IMR-90 (cell line): ENCODE measurements at regions not wholly inside any gene's neighbourhood (a gene's known extent, or its start where the extent isn't known, plus 50 kb on each side); places are given as distances from the start of the nearest gene placed in this dataset.

ENCODE experiments used
- ATAC-seq: fragments of 200-7000 bp; cut with Tn5 transposase; 2 replicates; pipeline ENCODE4 v1.9.1; 2020; ENCODE audit warnings: low read depth, mild to moderate bottlenecking, moderate library complexity
- BruUV-seq: library from RNA; stranded (reverse); fragments of 400-500 nt; replicated peaks from 2 replicates; lab custom pipeline; 2021; lab: Mats Ljungman, UMichigan
- CTCF ChIA-PET: fragments of 300-600 bp; formaldehyde crosslinking; extraction: SDS; loops from one replicate; lab custom pipeline; 2021; ENCODE audit warnings: antibody characterized with exemption; lab: Yijun Ruan, JAX
- POLR2A ChIA-PET: fragments of 300-600 bp; sonication (Branson Sonifier 250); formaldehyde crosslinking; loops from one replicate; lab custom pipeline; 2022; ENCODE audit warnings: antibody characterized with exemption; ENCODE audit not compliant: unreplicated experiment; lab: Charles Lee
- DNase-seq: peaks from one replicate; pipeline ENCODE4 v3.0.0; 2013
- H2AFZ ChIP-seq: replicated peaks from 2 replicates; pipeline ENCODE3; 2013; ENCODE audit warnings: low read length, mild to moderate bottlenecking; ENCODE audit not compliant: poor library complexity
- H2AK5ac ChIP-seq: 2 replicates; pipeline ENCODE4 v1.6.1; 2013; ENCODE audit warnings: low read depth, low read length, inconsistent platforms
- H2AK9ac ChIP-seq: replicated peaks from 2 replicates; pipeline ENCODE3; 2013; ENCODE audit warnings: mild to moderate bottlenecking, low read depth, low read length, moderate library complexity; ENCODE audit not compliant: poor library complexity
- H2BK120ac ChIP-seq: 2 replicates; pipeline ENCODE4 v1.6.1; 2013; ENCODE audit warnings: low read depth, low read length, inconsistent platforms
- H2BK15ac ChIP-seq: 3 replicates; pipeline ENCODE4 v1.6.1; 2013; ENCODE audit warnings: low read depth, low read length, inconsistent platforms
- H2BK20ac ChIP-seq: 2 replicates; pipeline ENCODE4 v1.6.1; 2013; ENCODE audit warnings: low read depth, mild to moderate bottlenecking, inconsistent platforms, low read length, moderate library complexity
- H2BK5ac ChIP-seq: 2 replicates; pipeline ENCODE4 v1.6.1; 2013; ENCODE audit warnings: mild to moderate bottlenecking, low read depth, low read length, inconsistent platforms; ENCODE audit not compliant: poor library complexity, severe bottlenecking
- H3K14ac ChIP-seq: replicated peaks from 2 replicates; pipeline ENCODE4 v1.6.1; 2013; ENCODE audit warnings: low read depth, low read length, inconsistent platforms
- H3K18ac ChIP-seq: 2 replicates; pipeline ENCODE4 v1.6.1; 2013; ENCODE audit warnings: low read depth, low read length, control low read depth
- H3K23ac ChIP-seq: 2 replicates; pipeline ENCODE4 v1.6.1; 2013; ENCODE audit warnings: low read depth, low read length, inconsistent platforms
- H3K27ac ChIP-seq: 2 replicates; pipeline ENCODE4 v1.5.1; 2013; ENCODE audit warnings: mild to moderate bottlenecking, control low read depth, low read length; ENCODE audit not compliant: insufficient read depth
- H3K27me3 ChIP-seq: 2 replicates; pipeline ENCODE4 v1.6.1; 2013; ENCODE audit warnings: low read length; ENCODE audit not compliant: control insufficient read depth, insufficient read depth
- H3K36me3 ChIP-seq: 2 replicates; pipeline ENCODE4 v1.6.1; 2013; ENCODE audit warnings: low read length, mixed read lengths; ENCODE audit not compliant: control insufficient read depth, insufficient read depth
- H3K4ac ChIP-seq: 2 replicates; pipeline ENCODE4 v1.6.1; 2013; ENCODE audit warnings: low read depth, low read length, inconsistent platforms
- H3K4me1 ChIP-seq: 2 replicates; pipeline ENCODE4 v1.6.1; 2013; ENCODE audit warnings: low read length, mixed read lengths; ENCODE audit not compliant: control insufficient read depth, insufficient read depth
- H3K4me2 ChIP-seq: 2 replicates; pipeline ENCODE4 v1.6.1; 2013; ENCODE audit warnings: low read depth, mild to moderate bottlenecking, control low read depth, low read length, moderate library complexity
- H3K4me3 ChIP-seq: 2 replicates; pipeline ENCODE4 v1.5.1; 2013; ENCODE audit warnings: low read depth, mild to moderate bottlenecking, control low read depth, low read length, moderate library complexity; ENCODE audit not compliant: insufficient read depth
- H3K56ac ChIP-seq: 2 replicates; pipeline ENCODE4 v1.6.1; 2013; ENCODE audit warnings: low read length, inconsistent platforms; ENCODE audit not compliant: insufficient read depth; ENCODE audit errors: extremely low read depth
- H3K79me1 ChIP-seq, 2 experiments: 2 replicates each; pipeline ENCODE4 v1.6.1; 2013; ENCODE audit warnings: low read length in 2 of 2, inconsistent platforms in 1 of 2, low read depth in 1 of 2
- H3K9ac ChIP-seq: 2 replicates; pipeline ENCODE4 v1.6.1; 2013; ENCODE audit warnings: low read depth, low read length, control low read depth
- H3K9me1 ChIP-seq: 2 replicates; pipeline ENCODE4 v1.6.1; 2013; ENCODE audit warnings: low read length, inconsistent platforms; ENCODE audit not compliant: insufficient read depth
- H3K9me3 ChIP-seq: 2 replicates; pipeline ENCODE4 v1.6.1; 2013; ENCODE audit warnings: low read length; ENCODE audit not compliant: control insufficient read depth, insufficient read depth
- H4K20me1 ChIP-seq: 2 replicates; pipeline ENCODE4 v1.6.1; 2013; ENCODE audit warnings: low read length, inconsistent platforms; ENCODE audit not compliant: insufficient read depth
- H4K5ac ChIP-seq: 2 replicates; pipeline ENCODE4 v1.6.1; 2013; ENCODE audit warnings: mild to moderate bottlenecking, low read depth, low read length, control low read depth
- H4K8ac ChIP-seq, 2 experiments: 2 replicates each; pipeline ENCODE4 v1.6.1; 2013; ENCODE audit warnings: low read depth in 2 of 2, low read length in 2 of 2, control low read depth in 1 of 2, inconsistent platforms in 1 of 2
- H4K91ac ChIP-seq: 2 replicates; pipeline ENCODE4 v1.6.1; 2013; ENCODE audit warnings: low read depth, low read length, inconsistent platforms; ENCODE audit not compliant: insufficient read depth
- CEBPB ChIP-seq: IDR thresholded peaks from 2 replicates; pipeline ENCODE4 v1.6.1; 2012; ENCODE audit warnings: low read depth, low read length, improper control_type of control experiment
- FOS ChIP-seq: fragments of 150-350 bp; IDR thresholded peaks from 2 replicates; pipeline ENCODE4 v1.6.1; 2016; ENCODE audit warnings: low read depth, low read length
- WGBS, 2 experiments: methylation state at CpG; one replicate each; pipeline versions ENCODE4 v1.1.5 to v1.1.7; 2013; ENCODE audit warnings: missing lambda C conversion rate in 2 of 2; ENCODE audit not compliant: insufficient read length in 1 of 2; ENCODE audit errors: extremely low coverage in 2 of 2; 5-methylcytosine and 5-hydroxymethylcytosine counted together
- dilution Hi-C: fragments of 300-500 bp; cut with HindIII; formaldehyde crosslinking; loops from one replicate; pipeline ENCODE4 v1.14.3; 2018; ENCODE audit warnings: low sequenced_read_pairs; ENCODE audit not compliant: unreplicated experiment
- in situ Hi-C: fragments of 300-500 bp; cut with MboI; formaldehyde crosslinking; loops from 3 replicates; pipeline ENCODE4 v1.14.3; 2019; ENCODE audit warnings: low sequenced_read_pairs, inconsistent platforms, mixed read lengths
- intact Hi-C: fragments of 100-400 bp; cut with micrococcal nuclease; formaldehyde crosslinking; loops from 2 replicates; pipeline ENCODE4 v1.10.0; 2022

GRCh38 chr20:54398814-54399213 lies 76.6 kb upstream of the DOK5 start:
- in situ Hi-C loops: no loop called here
- Histone ChIP-seq H4K91ac (no peak overlapping the region), H3K23ac (no peak overlapping the region), H3K18ac (no peak overlapping the region), H3K4me1 (no peaks in the 10 kb centered on the region), H2BK5ac (no peak overlapping the region), H3K9me1 (no peaks in the 10 kb centered on the region), H3K4ac (no peak overlapping the region), H3K27ac (no peak overlapping the region), H4K5ac (no peak overlapping the region), H3K56ac (no peak overlapping the region), H3K27me3 (no peaks in the 10 kb centered on the region; the same call in 1 of the 2 replicates), H2BK20ac (no peak overlapping the region), H3K9ac (no peak overlapping the region), H3K79me1 (no peaks in the 10 kb centered on the region), H2AK5ac (no peak overlapping the region), H2BK15ac (no peak overlapping the region), H2AFZ (no peak overlapping the region), H3K36me3 (no peaks in the 10 kb centered on the region), H3K14ac (no peak overlapping the region), H3K4me2 (no peak overlapping the region), H4K8ac (no peak overlapping the region), H3K9me3 (no peaks in the 10 kb centered on the region), H2BK120ac (no peak overlapping the region), H3K4me3 (no peak overlapping the region), H4K20me1 (no peaks in the 10 kb centered on the region), H2AK9ac (no peak overlapping the region)
- BruUV-seq: no TSS peak
- ATAC-seq (no peak), DNase-seq (no peak)
- intact Hi-C loops: no loop called here
- dilution Hi-C loops: no loop called here
- ChIA-PET POLR2A (no interaction called here), CTCF (no interaction called here)
- WGBS, 2 experiments: no CpG with 5 or more reads among the region's 5 CpGs
- TF ChIP-seq FOS (no peak), CEBPB (peak; percentile 52; the same call in 1 of the 2 replicates)
